GM12878 (cell line): ENCODE measurements at regions not wholly inside any gene's neighbourhood (a gene's known extent, or its start where the extent isn't known, plus 50 kb on each side); places are given as distances from the start of the nearest gene placed in this dataset.

Experiments
- ATAC-seq: fragments of 200-7000 bp; cut with Tn5 transposase; 3 replicates; pipeline ENCODE4 v1.9.1; 2020; ENCODE audit warnings: mild to moderate bottlenecking, moderate library complexity
- BruUV-seq: library from RNA; stranded (reverse); fragments of 400-500 nt; replicated peaks from 2 replicates; lab custom pipeline; 2021; lab: Mats Ljungman, UMichigan
- CTCF ChIA-PET: fragments of 300-600 bp; sonication (Branson Sonifier 250); formaldehyde crosslinking; extraction: SDS; loops from one replicate; lab custom pipeline; 2021; ENCODE audit warnings: inconsistent platforms; lab: Yijun Ruan, JAX
- POLR2A ChIA-PET: fragments of 350-600 bp; formaldehyde crosslinking; extraction: SDS; loops from one replicate; lab custom pipeline; 2021; ENCODE audit warnings: inconsistent platforms; lab: Charles Lee
- RAD21 ChIA-PET: fragments of 300-600 bp; sonication (Branson Sonifier 250); formaldehyde crosslinking; loops from one replicate; lab custom pipeline; 2023; ENCODE audit warnings: antibody characterized with exemption; ENCODE audit not compliant: unreplicated experiment; lab: Charles Lee
- SMC1A ChIA-PET: fragments of 300-600 bp; sonication (Branson Sonifier 250); formaldehyde crosslinking; loops from one replicate; lab custom pipeline; 2023; ENCODE audit not compliant: unreplicated experiment, uncharacterized antibody; lab: Charles Lee
- DNase-seq: peaks from one replicate; pipeline ENCODE4 v3.0.0-alpha.2; 2011; ENCODE audit warnings: low read depth, low spot score
- FAIRE-seq: peaks from 3 replicates; lab custom pipeline; 2011; peaks lifted over from hg19 to GRCh38; lab: Jason Lieb, UNC
- H2AFZ ChIP-seq: 2 replicates; pipeline ENCODE4 v1.6.0; 2011; ENCODE audit warnings: low read depth, low read length, control low read depth; ENCODE audit not compliant: control insufficient read depth
- H3K27ac ChIP-seq: 2 replicates; pipeline ENCODE4 v1.5.1; 2011; ENCODE audit warnings: control low read depth; ENCODE audit not compliant: control insufficient read depth, insufficient read depth
- H3K27me3 ChIP-seq, 2 experiments: replicated peaks in 1 of 2; 2 replicates each; pipeline versions ENCODE4 v1.6.0 to v1.6.1; 2011; ENCODE audit warnings: low read length in 1 of 2; ENCODE audit not compliant: control insufficient read depth in 2 of 2, insufficient read depth in 2 of 2
- H3K36me3 ChIP-seq, 2 experiments: 2 replicates each; pipeline ENCODE4 v1.5.1; 2011; ENCODE audit warnings: low read length in 1 of 2; ENCODE audit not compliant: control insufficient read depth in 2 of 2, insufficient read depth in 2 of 2
- H3K4me1 ChIP-seq: 2 replicates; pipeline ENCODE4 v1.6.1; 2011; ENCODE audit warnings: mild to moderate bottlenecking, low read length, moderate library complexity, mixed read lengths; ENCODE audit not compliant: control insufficient read depth, insufficient read depth
- H3K4me2 ChIP-seq: 2 replicates; pipeline ENCODE4 v1.6.0; 2011; ENCODE audit warnings: control low read depth; ENCODE audit not compliant: control insufficient read depth, insufficient read depth
- H3K4me3 ChIP-seq: fragments of 200-600 bp; sonication (generic); 2 replicates; pipeline ENCODE4 v1.5.1; 2016
- H3K79me2 ChIP-seq: 2 replicates; pipeline ENCODE4 v1.6.0; 2011; ENCODE audit warnings: low read length; ENCODE audit not compliant: control insufficient read depth, insufficient read depth
- H3K9ac ChIP-seq: 2 replicates; pipeline ENCODE4 v1.8.0; 2011; ENCODE audit warnings: low read length, control low read depth, mixed read lengths; ENCODE audit not compliant: control insufficient read depth, insufficient read depth
- H3K9me3 ChIP-seq: replicated peaks from 3 replicates; pipeline ENCODE4 v1.5.1; 2011; ENCODE audit warnings: mild to moderate bottlenecking, low read length; ENCODE audit not compliant: control insufficient read depth, insufficient read depth
- H4K20me1 ChIP-seq: 2 replicates; pipeline ENCODE4 v1.6.0; 2011; ENCODE audit not compliant: control insufficient read depth, insufficient read depth
- CHD1 ChIP-seq: IDR thresholded peaks from 2 replicates; pipeline ENCODE4 v1.6.1; 2012; ENCODE audit warnings: low read depth, low read length, improper control_type of control experiment
- EGR1 ChIP-seq, 2 experiments: IDR thresholded peaks; 1 replicate in 1 of 2; 2 replicates in 1 of 2; pipeline ENCODE4 v1.6.1; 2011 to 2012; ENCODE audit warnings: low read depth in 2 of 2, low read length in 2 of 2, borderline replicate concordance in 1 of 2, mild to moderate bottlenecking in 1 of 2, moderate library complexity in 1 of 2
- FOXK2 ChIP-seq: fragments of 450-650 bp; IDR thresholded peaks from 2 replicates; pipeline ENCODE4 v1.6.1; 2017; ENCODE audit warnings: mild to moderate bottlenecking, moderate library complexity
- GABPA ChIP-seq: IDR thresholded peaks from 2 replicates; pipeline ENCODE4 v1.6.1; 2014; ENCODE audit warnings: antibody characterized with exemption, low read depth, mild to moderate bottlenecking, inconsistent platforms
- IKZF2 ChIP-seq, 2 experiments: fragments of 450-650 bp; IDR thresholded peaks; 2 replicates each; pipeline ENCODE4 v1.6.1; 2017; ENCODE audit warnings: mild to moderate bottlenecking in 2 of 2, moderate library complexity in 2 of 2
- NR2C1 ChIP-seq: fragments of 450-650 bp; IDR thresholded peaks from 2 replicates; pipeline ENCODE4 v1.6.1; 2017; ENCODE audit warnings: antibody characterized with exemption, mild to moderate bottlenecking, moderate library complexity
- STAT3 ChIP-seq: IDR thresholded peaks from 2 replicates; pipeline ENCODE4 v1.6.1; 2011; ENCODE audit warnings: low read depth, low read length, improper control_type of control experiment
- SUPT20H ChIP-seq: IDR thresholded peaks from 2 replicates; pipeline ENCODE4 v1.6.1; 2011; ENCODE audit warnings: low read depth, mild to moderate bottlenecking, low read length, moderate library complexity, borderline replicate concordance; ENCODE audit not compliant: control insufficient read depth
- TAF1 ChIP-seq: IDR thresholded peaks from 2 replicates; pipeline ENCODE4 v1.6.1; 2011; ENCODE audit warnings: mild to moderate bottlenecking, low read depth, low read length, borderline replicate concordance
- WGBS: methylation state at CpG from one replicate; pipeline ENCODE4 v1.1.6; 2016; ENCODE audit warnings: low lambda C conversion rate; ENCODE audit not compliant: insufficient replicate concordance, insufficient coverage; ENCODE audit errors: missing lambda C conversion rate; 5-methylcytosine and 5-hydroxymethylcytosine counted together
- in situ Hi-C: fragments of 300-500 bp; cut with MboI; formaldehyde crosslinking; loops from 9 replicates; pipeline ENCODE4 v1.14.3; 2018; ENCODE audit warnings: mixed read lengths
- intact Hi-C: fragments of 100-400 bp; cut with micrococcal nuclease; formaldehyde crosslinking; loops from one replicate; pipeline ENCODE4 v1.14.2; 2022; ENCODE audit not compliant: unreplicated experiment
- TF ChIP-seq, protein P1 (sequence below): fragments of 450-650 bp; IDR thresholded peaks from 2 replicates; pipeline ENCODE4 v1.6.1; 2017; ENCODE audit warnings: borderline replicate concordance
- TF ChIP-seq, protein P2 (sequence below): fragments of 150-350 bp; IDR thresholded peaks from 2 replicates; pipeline ENCODE4 v1.6.1; 2014; ENCODE audit warnings: mild to moderate bottlenecking, low read depth, low read length

DNA sequence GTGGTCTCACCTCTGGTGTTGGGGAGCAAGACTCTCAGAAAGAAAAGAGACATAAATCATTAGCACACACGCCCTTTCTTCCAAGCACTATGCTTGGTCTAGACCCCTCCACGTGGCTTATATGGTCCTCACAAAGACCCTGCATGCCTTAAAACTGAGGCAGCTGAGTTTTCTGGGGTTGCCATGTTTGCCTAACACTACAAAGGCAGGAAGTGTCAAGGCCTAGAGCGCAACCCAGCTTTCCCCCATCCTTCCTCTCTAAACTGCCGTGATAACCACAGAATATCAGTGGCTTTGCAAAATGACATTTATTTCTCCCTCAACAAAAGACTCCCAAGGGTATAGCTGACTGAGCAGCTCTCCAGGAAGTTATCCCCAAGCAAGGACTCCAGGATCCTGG, 146.5 kb upstream of the TOP1 start:
- CTCF ChIA-PET, result no interaction called here
- DNase-seq (no peak), ATAC-seq (no peak), FAIRE-seq (no peak)
- Histone ChIP-seq H3K4me2 (no peak overlapping the region), H3K9ac (no peak overlapping the region), H3K27ac (no peak overlapping the region), H3K4me3 (no peak overlapping the region), H2AFZ (peak overlapping the region; percentile 68), H3K4me1 (no peaks in the 10 kb centered on the region; the same call in 1 of the 2 replicates), H3K9me3 (no peaks in the 10 kb centered on the region; the same call in 2 of the 3 replicates), H3K36me3 (no peaks in the 10 kb centered on the region; a peak in 1 of 4 replicates), H4K20me1 (no peaks in the 10 kb centered on the region), H3K79me2 (no peaks in the 10 kb centered on the region), H3K27me3 (peaks cover 0 to 4% of the 10 kb centered on the region in 2 experiments; a peak in 2 of 4 replicates)
- intact Hi-C loops (no loop called here), in situ Hi-C loops (no loop called here)
- SMC1A ChIA-PET, result interaction anchor here (0.6 kb wide), 1 partner anchor 1195 kb away, joined by 3 read pairs; no protein-coding TSS in a partner anchor
- 13% methylated on average over 4 of the region's 4 CpGs for WGBS
- TF ChIP-seq NR2C1, result no peak
- TF ChIP-seq EGR1 (IDR thresholded peaks at IDR 0.05; ENCODE audit: borderline replicate concordance in 1 of 2, low read depth in 2 of 2, low read length in 2 of 2), result no peak
- TF ChIP-seq, protein P1, sequence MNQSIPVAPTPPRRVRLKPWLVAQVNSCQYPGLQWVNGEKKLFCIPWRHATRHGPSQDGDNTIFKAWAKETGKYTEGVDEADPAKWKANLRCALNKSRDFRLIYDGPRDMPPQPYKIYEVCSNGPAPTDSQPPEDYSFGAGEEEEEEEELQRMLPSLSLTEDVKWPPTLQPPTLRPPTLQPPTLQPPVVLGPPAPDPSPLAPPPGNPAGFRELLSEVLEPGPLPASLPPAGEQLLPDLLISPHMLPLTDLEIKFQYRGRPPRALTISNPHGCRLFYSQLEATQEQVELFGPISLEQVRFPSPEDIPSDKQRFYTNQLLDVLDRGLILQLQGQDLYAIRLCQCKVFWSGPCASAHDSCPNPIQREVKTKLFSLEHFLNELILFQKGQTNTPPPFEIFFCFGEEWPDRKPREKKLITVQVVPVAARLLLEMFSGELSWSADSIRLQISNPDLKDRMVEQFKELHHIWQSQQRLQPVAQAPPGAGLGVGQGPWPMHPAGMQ, result no peak
- BruUV-seq, result no TSS peak
- RAD21 ChIA-PET, result no interaction called here
- POLR2A ChIA-PET, result no interaction called here

DNA sequence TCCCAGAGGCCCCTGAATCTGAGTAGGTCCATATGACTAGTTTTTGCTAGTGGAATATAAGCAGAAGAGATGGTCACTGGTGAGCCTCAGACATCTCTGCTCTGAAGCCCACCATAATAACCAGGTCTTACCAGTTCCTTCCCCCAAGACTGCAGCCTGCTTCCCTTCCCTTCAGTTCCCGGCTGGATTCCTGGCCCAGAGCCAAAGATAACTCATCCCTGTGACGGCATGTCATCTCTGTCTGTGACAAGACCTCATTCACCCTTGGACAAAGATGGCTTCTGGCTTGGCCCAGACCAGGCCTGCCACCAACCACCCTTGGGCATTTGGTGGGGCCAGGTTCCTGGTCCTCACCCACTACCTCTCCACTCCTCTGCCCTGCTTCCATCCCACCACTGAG, 145.5 kb upstream of the TOP1 start:
- 18% methylated on average over 2 of the region's 2 CpGs for WGBS
- Histone ChIP-seq H3K4me3 (no peak overlapping the region), H3K4me1 (no peaks in the 10 kb centered on the region; the same call in 1 of the 2 replicates), H3K4me2 (no peak overlapping the region), H2AFZ (no peak overlapping the region), H3K27ac (no peak overlapping the region), H3K9me3 (no peaks in the 10 kb centered on the region; the same call in 2 of the 3 replicates), H3K79me2 (no peaks in the 10 kb centered on the region), H3K27me3 (peaks cover 0 to 4% of the 10 kb centered on the region in 2 experiments; a peak in 2 of 4 replicates), H3K9ac (no peak overlapping the region), H4K20me1 (no peaks in the 10 kb centered on the region), H3K36me3 (no peaks in the 10 kb centered on the region; a peak in 1 of 4 replicates)
- no TSS peak for BruUV-seq
- POLR2A ChIA-PET, result no interaction called here
- ATAC-seq (no peak), DNase-seq (no peak), FAIRE-seq (no peak)
- intact Hi-C loops, result no loop called here
- RAD21 ChIA-PET, result no interaction called here
- in situ Hi-C loops, result no loop called here
- CTCF ChIA-PET, result no interaction called here
- SMC1A ChIA-PET, result no interaction called here
- no peak for TF ChIP-seq GABPA
- no peak for TF ChIP-seq CHD1
- no peak for TF ChIP-seq FOXK2
- TF ChIP-seq SUPT20H, result no peak
- no peak for TF ChIP-seq TAF1
- no peak for TF ChIP-seq IKZF2 (IDR thresholded peaks at IDR 0.05)
- TF ChIP-seq, protein P2, sequence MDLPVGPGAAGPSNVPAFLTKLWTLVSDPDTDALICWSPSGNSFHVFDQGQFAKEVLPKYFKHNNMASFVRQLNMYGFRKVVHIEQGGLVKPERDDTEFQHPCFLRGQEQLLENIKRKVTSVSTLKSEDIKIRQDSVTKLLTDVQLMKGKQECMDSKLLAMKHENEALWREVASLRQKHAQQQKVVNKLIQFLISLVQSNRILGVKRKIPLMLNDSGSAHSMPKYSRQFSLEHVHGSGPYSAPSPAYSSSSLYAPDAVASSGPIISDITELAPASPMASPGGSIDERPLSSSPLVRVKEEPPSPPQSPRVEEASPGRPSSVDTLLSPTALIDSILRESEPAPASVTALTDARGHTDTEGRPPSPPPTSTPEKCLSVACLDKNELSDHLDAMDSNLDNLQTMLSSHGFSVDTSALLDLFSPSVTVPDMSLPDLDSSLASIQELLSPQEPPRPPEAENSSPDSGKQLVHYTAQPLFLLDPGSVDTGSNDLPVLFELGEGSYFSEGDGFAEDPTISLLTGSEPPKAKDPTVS, result no peak
- no peak for TF ChIP-seq STAT3
